Mucosa of rectum (tissue), 2 donors: ENCODE measurements at regions not wholly inside any gene's neighbourhood (a gene's known extent, or its start where the extent isn't known, plus 50 kb on each side); places are given as distances from the start of the nearest gene placed in this dataset.

Experiments used
- H3K27ac ChIP-seq, 2 donors: one replicate each; pipeline ENCODE4 v1.7.0; 2013; ENCODE audit warnings: inconsistent platforms in 2 of 2, low read depth in 2 of 2, low read length in 2 of 2
- H3K27me3 ChIP-seq, 2 donors: one replicate each; pipeline ENCODE4 v1.7.0; 2013; ENCODE audit warnings: low read length in 2 of 2; ENCODE audit not compliant: control insufficient read depth in 2 of 2, insufficient read depth in 2 of 2
- H3K36me3 ChIP-seq, 2 donors: one replicate each; pipeline ENCODE4 v1.7.0; 2013; ENCODE audit warnings: low read length in 2 of 2; ENCODE audit not compliant: control insufficient read depth in 2 of 2, insufficient read depth in 2 of 2
- H3K4me1 ChIP-seq, 2 donors: one replicate each; pipeline ENCODE4 v1.7.0; 2013; ENCODE audit warnings: low read length in 2 of 2, mild to moderate bottlenecking in 1 of 2; ENCODE audit not compliant: control insufficient read depth in 2 of 2, insufficient read depth in 2 of 2
- H3K4me3 ChIP-seq, 2 donors: one replicate each; pipeline ENCODE4 v1.7.0; 2013; ENCODE audit warnings: low read length in 2 of 2
- H3K9ac ChIP-seq, 2 donors: one replicate each; pipeline ENCODE4 v1.7.0; 2013; ENCODE audit warnings: low read length in 2 of 2, low read depth in 1 of 2, mild to moderate bottlenecking in 1 of 2
- H3K9me3 ChIP-seq, 2 donors: one replicate each; pipeline ENCODE4 v1.7.0; 2013; ENCODE audit warnings: low read length in 2 of 2; ENCODE audit not compliant: control insufficient read depth in 2 of 2
- donor health status: healthy.
- donor health status: Normal muscosa, but diverticular disease.

- H3K9me3 ChIP-seq, result no peaks in the 10 kb centered on the region
- no peak overlapping the region for H3K9ac ChIP-seq
- H3K4me3 ChIP-seq, result no peak overlapping the region
- no peaks in the 10 kb centered on the region for H3K4me1 ChIP-seq
- no peaks in the 10 kb centered on the region for H3K36me3 ChIP-seq
- H3K27ac ChIP-seq, result no peak overlapping the region
- H3K27me3 ChIP-seq, result no peaks in the 10 kb centered on the region
Observed at GRCh38 chr3:59567661-59568060, 517.8 kb upstream of the CFAP20DC start.

- no peak overlapping the region for H3K27ac ChIP-seq
- H3K9ac ChIP-seq, result no peak overlapping the region
- no peaks in the 10 kb centered on the region for H3K27me3 ChIP-seq
- H3K4me3 ChIP-seq, result no peak overlapping the region
- no peaks in the 10 kb centered on the region for H3K9me3 ChIP-seq
- H3K4me1 ChIP-seq, result no peaks in the 10 kb centered on the region
- H3K36me3 ChIP-seq, result no peaks in the 10 kb centered on the region
Observed at GRCh38 chr3:59566481-59566975, 516.7 kb upstream of the CFAP20DC start.

GRCh38 chr3:59565125-59565524, 515.3 kb upstream of the CFAP20DC start:
- Histone ChIP-seq H3K9ac (no peak overlapping the region), H3K4me3 (no peak overlapping the region), H3K4me1 (no peaks in the 10 kb centered on the region), H3K27me3 (no peaks in the 10 kb centered on the region), H3K27ac (no peak overlapping the region), H3K36me3 (no peaks in the 10 kb centered on the region), H3K9me3 (no peaks in the 10 kb centered on the region)

GRCh38 chr3:59563966-59564365, 514.1 kb upstream of the CFAP20DC start:
- H3K4me3 ChIP-seq, result no peak overlapping the region
- H3K4me1 ChIP-seq, result no peaks in the 10 kb centered on the region
- no peak overlapping the region for H3K27ac ChIP-seq
- H3K9me3 ChIP-seq, result no peaks in the 10 kb centered on the region
- H3K9ac ChIP-seq, result no peak overlapping the region
- no peaks in the 10 kb centered on the region for H3K36me3 ChIP-seq
- no peaks in the 10 kb centered on the region for H3K27me3 ChIP-seq

- H3K36me3 ChIP-seq, result no peaks in the 10 kb centered on the region
- no peak overlapping the region for H3K4me3 ChIP-seq
- H3K27ac ChIP-seq, result no peak overlapping the region
- H3K9ac ChIP-seq, result no peak overlapping the region
- no peaks in the 10 kb centered on the region for H3K9me3 ChIP-seq
- no peaks in the 10 kb centered on the region for H3K27me3 ChIP-seq
- no peaks in the 10 kb centered on the region for H3K4me1 ChIP-seq
Observed at GRCh38 chr3:59563072-59563605, 513.3 kb upstream of the CFAP20DC start.

GRCh38 chr3:59559721-59560435, 510.1 kb upstream of the CFAP20DC start:
- no peaks in the 10 kb centered on the region for H3K4me1 ChIP-seq
- no peaks in the 10 kb centered on the region for H3K9me3 ChIP-seq
- H3K36me3 ChIP-seq, result no peaks in the 10 kb centered on the region
- H3K9ac ChIP-seq, result no peak overlapping the region
- no peaks in the 10 kb centered on the region for H3K27me3 ChIP-seq
- H3K27ac ChIP-seq, result no peak overlapping the region
- H3K4me3 ChIP-seq, result no peak overlapping the region

- no peak overlapping the region for H3K4me3 ChIP-seq
- H3K27ac ChIP-seq, result no peak overlapping the region
- H3K9me3 ChIP-seq, result no peaks in the 10 kb centered on the region
- no peaks in the 10 kb centered on the region for H3K36me3 ChIP-seq
- H3K9ac ChIP-seq, result no peak overlapping the region
- no peaks in the 10 kb centered on the region for H3K27me3 ChIP-seq
- no peaks in the 10 kb centered on the region for H3K4me1 ChIP-seq
Observed at GRCh38 chr3:59558906-59559720, 509.3 kb upstream of the CFAP20DC start.

GRCh38 chr3:59555593-59556315, 505.9 kb upstream of the CFAP20DC start:
- H3K9ac ChIP-seq, result no peak overlapping the region
- H3K27me3 ChIP-seq, result no peaks in the 10 kb centered on the region
- no peak overlapping the region for H3K4me3 ChIP-seq
- H3K9me3 ChIP-seq, result no peaks in the 10 kb centered on the region
- no peaks in the 10 kb centered on the region for H3K36me3 ChIP-seq
- no peak overlapping the region for H3K27ac ChIP-seq
- no peaks in the 10 kb centered on the region for H3K4me1 ChIP-seq

- Histone ChIP-seq H3K9ac (no peak overlapping the region), H3K4me1 (no peaks in the 10 kb centered on the region), H3K27ac (no peak overlapping the region), H3K36me3 (no peaks in the 10 kb centered on the region), H3K4me3 (no peak overlapping the region), H3K27me3 (no peaks in the 10 kb centered on the region), H3K9me3 (no peaks in the 10 kb centered on the region)
Observed at GRCh38 chr3:59553076-59553475, 503.3 kb upstream of the CFAP20DC start.

GRCh38 chr3:59551834-59552233, 502.0 kb upstream of the CFAP20DC start:
- H3K27ac ChIP-seq, result no peak overlapping the region
- H3K9me3 ChIP-seq, result no peaks in the 10 kb centered on the region
- H3K4me1 ChIP-seq, result no peaks in the 10 kb centered on the region
- H3K36me3 ChIP-seq, result no peaks in the 10 kb centered on the region
- no peaks in the 10 kb centered on the region for H3K27me3 ChIP-seq
- H3K4me3 ChIP-seq, result no peak overlapping the region
- H3K9ac ChIP-seq, result no peak overlapping the region
